ENCODE measurements at regions not wholly inside any gene's neighbourhood (a gene's known extent, or its start where the extent isn't known, plus 50 kb on each side); places are given as distances from the start of the nearest gene placed in this dataset.

- Mint-ChIP-seq H3K36me3 (ENCODE audit: low read depth) (no peaks in the 10 kb centered on the region), H3K9me3 (no peaks in the 10 kb centered on the region), H3K4me1 (peaks cover 3% of the 10 kb centered on the region), H3K4me3 (no peak overlapping the region), H3K27ac (no peak overlapping the region), H3K27me3 (peaks cover 2% of the 10 kb centered on the region)
- intact Hi-C loops (cut with micrococcal nuclease), result no loop called here
- DNase-seq, result no peak
These were observed 87.0 kb upstream of the IGF1R start for GRCh38 chr15:98561169-98561941.

- no peaks in the 10 kb centered on the region for H3K9me3 Mint-ChIP-seq
- no peaks in the 10 kb centered on the region for H3K36me3 Mint-ChIP-seq (ENCODE audit: low read depth)
- H3K27me3 Mint-ChIP-seq, result peaks cover 5% of the 10 kb centered on the region
- no peak for DNase-seq
- no peak overlapping the region for H3K4me3 Mint-ChIP-seq
- peaks cover 3% of the 10 kb centered on the region for H3K4me1 Mint-ChIP-seq
- intact Hi-C loops (cut with micrococcal nuclease), result no loop called here
- no peak overlapping the region for H3K27ac Mint-ChIP-seq
These were observed 85.9 kb upstream of the IGF1R start for GRCh38 chr15:98562331-98562937.

- peaks cover 3% of the 10 kb centered on the region for H3K4me1 Mint-ChIP-seq
- DNase-seq, result no peak
- intact Hi-C loops (cut with micrococcal nuclease), result no loop called here
- no peaks in the 10 kb centered on the region for H3K36me3 Mint-ChIP-seq (ENCODE audit: low read depth)
- no peak overlapping the region for H3K27ac Mint-ChIP-seq
- H3K9me3 Mint-ChIP-seq, result no peaks in the 10 kb centered on the region
- H3K27me3 Mint-ChIP-seq, result peaks cover 12% of the 10 kb centered on the region
- no peak overlapping the region for H3K4me3 Mint-ChIP-seq
These were observed 82.8 kb upstream of the IGF1R start for GRCh38 chr15:98565566-98565965.

GRCh38 chr15:98567951-98568350 lies 80.4 kb upstream of the IGF1R start:
- peaks cover 16% of the 10 kb centered on the region for H3K27me3 Mint-ChIP-seq
- intact Hi-C loops (cut with micrococcal nuclease), result no loop called here

GRCh38 chr15:98568382-98569017 lies 79.8 kb upstream of the IGF1R start:
- DNase-seq, result no peak
- Mint-ChIP-seq H3K27me3 (peaks cover 18% of the 10 kb centered on the region), H3K4me3 (no peak overlapping the region), H3K4me1 (no peaks in the 10 kb centered on the region), H3K27ac (no peak overlapping the region), H3K36me3 (ENCODE audit: low read depth) (no peaks in the 10 kb centered on the region), H3K9me3 (no peaks in the 10 kb centered on the region)
- intact Hi-C loops (cut with micrococcal nuclease), result no loop called here

More at GRCh38 chr15:98567951-98568350, 80.4 kb upstream of the IGF1R start:
- no peak overlapping the region for H3K27ac Mint-ChIP-seq
- no peaks in the 10 kb centered on the region for H3K36me3 Mint-ChIP-seq (ENCODE audit: low read depth)
- no peaks in the 10 kb centered on the region for H3K4me1 Mint-ChIP-seq
- no peak for DNase-seq
- H3K9me3 Mint-ChIP-seq, result no peaks in the 10 kb centered on the region
- H3K4me3 Mint-ChIP-seq, result no peak overlapping the region

GRCh38 chr15:98570119-98570518 lies 78.2 kb upstream of the IGF1R start:
- Mint-ChIP-seq H3K36me3 (ENCODE audit: low read depth) (no peaks in the 10 kb centered on the region), H3K4me1 (no peaks in the 10 kb centered on the region), H3K27ac (no peak overlapping the region), H3K4me3 (no peak overlapping the region), H3K27me3 (peaks cover 20% of the 10 kb centered on the region), H3K9me3 (no peaks in the 10 kb centered on the region)
- intact Hi-C loops (cut with micrococcal nuclease), result no loop called here
- DNase-seq, result no peak

GRCh38 chr15:98580572-98580971 lies 67.8 kb upstream of the IGF1R start:
- Mint-ChIP-seq H3K27ac (no peak overlapping the region), H3K36me3 (ENCODE audit: low read depth) (peaks cover 1% of the 10 kb centered on the region), H3K27me3 (peaks cover 32% of the 10 kb centered on the region), H3K4me3 (no peak overlapping the region), H3K4me1 (no peaks in the 10 kb centered on the region), H3K9me3 (peaks cover 3% of the 10 kb centered on the region)
- intact Hi-C loops (cut with micrococcal nuclease), result no loop called here
- DNase-seq, result no peak

- no peak overlapping the region for H3K27ac Mint-ChIP-seq
These were observed 66.6 kb upstream of the IGF1R start for GRCh38 chr15:98581715-98582114.

GRCh38 chr15:98582900-98583554 lies 65.3 kb upstream of the IGF1R start:
- H3K27ac Mint-ChIP-seq, result no peak overlapping the region
- H3K27me3 Mint-ChIP-seq, result peaks cover 38% of the 10 kb centered on the region
- H3K4me1 Mint-ChIP-seq, result peaks cover 4% of the 10 kb centered on the region
- intact Hi-C loops (cut with micrococcal nuclease), result no loop called here
- peaks cover 3% of the 10 kb centered on the region for H3K9me3 Mint-ChIP-seq
- no peak for DNase-seq
- no peak overlapping the region for H3K4me3 Mint-ChIP-seq
- peaks cover 1% of the 10 kb centered on the region for H3K36me3 Mint-ChIP-seq (ENCODE audit: low read depth)

More at GRCh38 chr15:98581715-98582114, 66.6 kb upstream of the IGF1R start:
- no peak for DNase-seq
- Mint-ChIP-seq H3K9me3 (peaks cover 3% of the 10 kb centered on the region), H3K27me3 (peaks cover 38% of the 10 kb centered on the region), H3K4me3 (no peak overlapping the region), H3K36me3 (ENCODE audit: low read depth) (peaks cover 1% of the 10 kb centered on the region), H3K4me1 (peaks cover 4% of the 10 kb centered on the region)
- intact Hi-C loops (cut with micrococcal nuclease), result no loop called here

- H3K4me3 Mint-ChIP-seq, result no peak overlapping the region
- intact Hi-C loops (cut with micrococcal nuclease), result no loop called here
- peaks cover 3% of the 10 kb centered on the region for H3K9me3 Mint-ChIP-seq
- H3K27ac Mint-ChIP-seq, result no peak overlapping the region
- no peak for DNase-seq
- H3K4me1 Mint-ChIP-seq, result peaks cover 4% of the 10 kb centered on the region
- H3K27me3 Mint-ChIP-seq, result peaks cover 42% of the 10 kb centered on the region
- peaks cover 1% of the 10 kb centered on the region for H3K36me3 Mint-ChIP-seq (ENCODE audit: low read depth)
These were observed 64.4 kb upstream of the IGF1R start for GRCh38 chr15:98583771-98584430.

GRCh38 chr15:98586066-98586465 lies 62.3 kb upstream of the IGF1R start:
- Mint-ChIP-seq H3K27ac (no peak overlapping the region), H3K27me3 (peaks cover 53% of the 10 kb centered on the region), H3K4me1 (peaks cover 4% of the 10 kb centered on the region), H3K9me3 (no peaks in the 10 kb centered on the region), H3K36me3 (ENCODE audit: low read depth) (no peaks in the 10 kb centered on the region), H3K4me3 (no peak overlapping the region)
- intact Hi-C loops (cut with micrococcal nuclease), result no loop called here
- no peak for DNase-seq

- Mint-ChIP-seq H3K9me3 (no peaks in the 10 kb centered on the region), H3K27ac (no peak overlapping the region), H3K27me3 (peaks cover 28% of the 10 kb centered on the region), H3K4me3 (no peak overlapping the region), H3K4me1 (no peaks in the 10 kb centered on the region), H3K36me3 (ENCODE audit: low read depth) (no peaks in the 10 kb centered on the region)
- no peak for DNase-seq
- intact Hi-C loops (cut with micrococcal nuclease), result no loop called here
These were observed 56.2 kb upstream of the IGF1R start for GRCh38 chr15:98592136-98592535.

GRCh38 chr15:98596131-98596530 lies 52.2 kb upstream of the IGF1R start:
- H3K36me3 Mint-ChIP-seq (ENCODE audit: low read depth), result no peaks in the 10 kb centered on the region
- no peak overlapping the region for H3K4me3 Mint-ChIP-seq
- intact Hi-C loops (cut with micrococcal nuclease), result no loop called here
- no peak for DNase-seq
- H3K9me3 Mint-ChIP-seq, result no peaks in the 10 kb centered on the region
- peaks cover 12% of the 10 kb centered on the region for H3K27me3 Mint-ChIP-seq
- H3K27ac Mint-ChIP-seq, result no peak overlapping the region
- H3K4me1 Mint-ChIP-seq, result peaks cover 12% of the 10 kb centered on the region
